NCI-H446 treated with DMSO at 0.1 percent for 48 hours (cell line): ENCODE measurements at regions not wholly inside any gene's neighbourhood (a gene's known extent, or its start where the extent isn't known, plus 50 kb on each side); places are given as distances from the start of the nearest gene placed in this dataset.
A peak's percentile ranks its signal among the peaks of the same experiment; 100 is the strongest.
"Not testable (repeated sequence)": the region's sequence is repeated elsewhere in the genome, so short reads cannot be mapped to it uniquely, and the experiment has no call there.

ENCODE experiments used
- DNase-seq: peaks from one replicate; lab custom pipeline; 2025; lab: John Stamatoyannopoulos, UW

- DNase-seq, result peak; percentile 11
Observed at GRCh38 chr1:222240536-222241181, 307.2 kb downstream of the HHIPL2 start.

- no peak for DNase-seq
Observed at GRCh38 chr1:222239130-222239529, 308.8 kb downstream of the HHIPL2 start.

GRCh38 chr1:222234351-222234750 lies 313.6 kb downstream of the HHIPL2 start:
- no peak for DNase-seq

- DNase-seq, result no peak
Observed at GRCh38 chr1:222233444-222234158, 314.3 kb downstream of the HHIPL2 start.

- DNase-seq, result no peak
Observed at GRCh38 chr1:222232842-222233241, 315.1 kb downstream of the HHIPL2 start.

GRCh38 chr1:222229672-222230312 lies 318.1 kb downstream of the HHIPL2 start:
- peak; percentile 52 for DNase-seq

- DNase-seq, result no peak
Observed at GRCh38 chr1:222225316-222225691, 322.6 kb downstream of the HHIPL2 start.

GRCh38 chr1:222224636-222225315 lies 323.1 kb downstream of the HHIPL2 start:
- DNase-seq, result no peak

- no peak for DNase-seq
Observed at GRCh38 chr1:222224156-222224555, 323.7 kb downstream of the HHIPL2 start.

- no peak for DNase-seq
Observed at GRCh38 chr1:222223010-222223409, 324.9 kb downstream of the HHIPL2 start.

GRCh38 chr1:222216255-222216754 lies 331.6 kb downstream of the HHIPL2 start:
- DNase-seq, result no peak

- DNase-seq, result no peak
Observed at GRCh38 chr1:222210776-222211175, 337.1 kb downstream of the HHIPL2 start.

GRCh38 chr1:222204475-222204874 lies 343.4 kb downstream of the HHIPL2 start:
- no peak for DNase-seq

GRCh38 chr1:222202831-222203230 lies 345.1 kb downstream of the HHIPL2 start:
- no peak for DNase-seq

- no peak for DNase-seq
Observed at GRCh38 chr1:222196736-222197135, 351.2 kb downstream of the HHIPL2 start.

GRCh38 chr1:222196288-222196687 lies 351.6 kb downstream of the HHIPL2 start:
- no peak for DNase-seq

GRCh38 chr1:222195857-222196256 lies 352.0 kb downstream of the HHIPL2 start:
- DNase-seq, result no peak

GRCh38 chr1:222189218-222189617 lies 358.7 kb downstream of the HHIPL2 start:
- no peak for DNase-seq

- DNase-seq, result no peak
Observed at GRCh38 chr1:222187566-222188332, 360.2 kb downstream of the HHIPL2 start.

- DNase-seq, result no peak
Observed at GRCh38 chr1:222182641-222183040, 365.3 kb downstream of the HHIPL2 start.

GRCh38 chr1:222181191-222181590 lies 366.7 kb downstream of the HHIPL2 start:
- DNase-seq, result no peak

- not testable (repeated sequence) for DNase-seq
Observed at GRCh38 chr1:222177496-222177895, 370.4 kb downstream of the HHIPL2 start.
